ENCODE measurements at regions not wholly inside any gene's neighbourhood (a gene's known extent, or its start where the extent isn't known, plus 50 kb on each side); places are given as distances from the start of the nearest gene placed in this dataset.

- TF ChIP-seq, protein P1, sequence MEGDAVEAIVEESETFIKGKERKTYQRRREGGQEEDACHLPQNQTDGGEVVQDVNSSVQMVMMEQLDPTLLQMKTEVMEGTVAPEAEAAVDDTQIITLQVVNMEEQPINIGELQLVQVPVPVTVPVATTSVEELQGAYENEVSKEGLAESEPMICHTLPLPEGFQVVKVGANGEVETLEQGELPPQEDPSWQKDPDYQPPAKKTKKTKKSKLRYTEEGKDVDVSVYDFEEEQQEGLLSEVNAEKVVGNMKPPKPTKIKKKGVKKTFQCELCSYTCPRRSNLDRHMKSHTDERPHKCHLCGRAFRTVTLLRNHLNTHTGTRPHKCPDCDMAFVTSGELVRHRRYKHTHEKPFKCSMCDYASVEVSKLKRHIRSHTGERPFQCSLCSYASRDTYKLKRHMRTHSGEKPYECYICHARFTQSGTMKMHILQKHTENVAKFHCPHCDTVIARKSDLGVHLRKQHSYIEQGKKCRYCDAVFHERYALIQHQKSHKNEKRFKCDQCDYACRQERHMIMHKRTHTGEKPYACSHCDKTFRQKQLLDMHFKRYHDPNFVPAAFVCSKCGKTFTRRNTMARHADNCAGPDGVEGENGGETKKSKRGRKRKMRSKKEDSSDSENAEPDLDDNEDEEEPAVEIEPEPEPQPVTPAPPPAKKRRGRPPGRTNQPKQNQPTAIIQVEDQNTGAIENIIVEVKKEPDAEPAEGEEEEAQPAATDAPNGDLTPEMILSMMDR (IDR thresholded peaks at IDR 0.05; ENCODE audit: insufficient read depth, low read length), result no peak
- no peak for DNase-seq (ENCODE audit: low read depth)
- H3K4me3 ChIP-seq (ENCODE audit: low read depth, low read length), result no peak overlapping the region
Measured at GRCh38 chr2:144317071-144317738, 202.7 kb downstream of the ZEB2 start.

- no peak overlapping the region for H3K4me3 ChIP-seq (ENCODE audit: low read depth, low read length)
- TF ChIP-seq, protein P1 (IDR thresholded peaks at IDR 0.05; ENCODE audit: insufficient read depth, low read length), result no peak
- no peak for DNase-seq (ENCODE audit: low read depth)
Measured at GRCh38 chr2:144310889-144311608, 208.9 kb downstream of the ZEB2 start.

GRCh38 chr2:144310484-144310883, 209.4 kb downstream of the ZEB2 start:
- DNase-seq (ENCODE audit: low read depth), result no peak
- no peak overlapping the region for H3K4me3 ChIP-seq (ENCODE audit: low read depth, low read length)
- TF ChIP-seq, protein P1 (IDR thresholded peaks at IDR 0.05; ENCODE audit: insufficient read depth, low read length), result no peak

DNA sequence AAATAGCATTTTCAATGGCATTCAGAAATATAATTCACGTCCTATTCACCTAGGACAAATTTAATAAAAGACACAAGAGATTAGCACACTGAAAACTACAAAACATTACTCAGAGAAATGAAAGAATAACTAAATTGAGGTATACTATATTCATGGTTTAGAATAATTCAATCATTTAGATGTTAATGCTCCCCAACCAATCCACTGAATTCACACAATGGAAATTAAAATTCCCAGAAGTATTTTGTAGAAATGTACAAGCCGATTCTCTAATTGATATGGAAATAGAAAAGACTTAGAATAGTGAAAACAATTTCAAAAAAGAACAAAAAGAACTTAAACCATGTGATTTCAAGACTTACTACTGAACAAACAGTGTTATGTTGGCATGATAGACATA, 212.2 kb downstream of the ZEB2 start:
- TF ChIP-seq, protein P1 (IDR thresholded peaks at IDR 0.05; ENCODE audit: insufficient read depth, low read length), result no peak
- no peak for DNase-seq (ENCODE audit: low read depth)
- H3K4me3 ChIP-seq (ENCODE audit: low read depth, low read length), result no peak overlapping the region

GRCh38 chr2:144304202-144304601, 215.7 kb downstream of the ZEB2 start:
- DNase-seq (ENCODE audit: low read depth), result no peak
- H3K4me3 ChIP-seq (ENCODE audit: low read depth, low read length), result no peak overlapping the region
- TF ChIP-seq, protein P1 (IDR thresholded peaks at IDR 0.05; ENCODE audit: insufficient read depth, low read length), result no peak

DNA sequence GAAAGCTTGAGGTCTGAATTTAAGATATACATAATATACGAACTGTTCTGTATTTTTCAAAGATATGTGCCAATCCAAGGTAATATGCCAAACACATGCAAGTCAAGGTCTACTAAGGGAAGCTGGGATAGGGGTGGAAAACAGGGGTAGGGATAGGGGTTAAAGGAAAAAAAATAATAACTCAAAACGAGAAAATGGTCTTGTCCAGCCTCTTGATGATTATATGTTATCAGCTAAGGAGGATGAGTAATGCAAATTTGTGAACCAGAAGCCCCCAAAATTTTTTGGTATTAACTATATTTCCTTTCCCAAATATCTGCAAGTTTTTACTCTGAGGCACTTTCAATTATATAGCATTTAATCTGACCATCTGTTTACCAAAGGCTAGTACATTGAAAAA, 219.3 kb downstream of the ZEB2 start:
- TF ChIP-seq, protein P1 (IDR thresholded peaks at IDR 0.05; ENCODE audit: insufficient read depth, low read length), result no peak

More for the DNA sequence above, 219.3 kb downstream of the ZEB2 start:
- no peak for DNase-seq (ENCODE audit: low read depth)
- no peak overlapping the region for H3K4me3 ChIP-seq (ENCODE audit: low read depth, low read length)
